Adipocyte (in vitro differentiated cells): ENCODE measurements at regions not wholly inside any gene's neighbourhood (a gene's known extent, or its start where the extent isn't known, plus 50 kb on each side); places are given as distances from the start of the nearest gene placed in this dataset.
A peak's percentile ranks its signal among the peaks of the same experiment; 100 is the strongest.
"Not testable (repeated sequence)": the region's sequence is repeated elsewhere in the genome, so short reads cannot be mapped to it uniquely, and the experiment has no call there.

Experiments used
- DNase-seq: peaks from one replicate; pipeline ENCODE4 v3.0.0-alpha.2; 2015; ENCODE audit warnings: low read depth
- H3K27me3 ChIP-seq: replicated peaks from 2 replicates; pipeline ENCODE4 v1.7.0; 2013; ENCODE audit warnings: mild to moderate bottlenecking, low read length, moderate library complexity; ENCODE audit not compliant: control insufficient read depth, insufficient read depth
- H3K36me3 ChIP-seq: 2 replicates; pipeline ENCODE4 v1.7.0; 2013; ENCODE audit warnings: low read length, mild to moderate bottlenecking, moderate library complexity; ENCODE audit not compliant: control insufficient read depth, insufficient read depth, severe bottlenecking
- H3K4me1 ChIP-seq: 2 replicates; pipeline ENCODE4 v1.7.0; 2013; ENCODE audit warnings: mild to moderate bottlenecking, low read length, moderate library complexity; ENCODE audit not compliant: control insufficient read depth, insufficient read depth
- H3K4me3 ChIP-seq: 2 replicates; pipeline ENCODE4 v1.7.0; 2013; ENCODE audit warnings: mild to moderate bottlenecking, low read length, moderate library complexity
- H3K9ac ChIP-seq: 2 replicates; pipeline ENCODE4 v1.7.0; 2013; ENCODE audit warnings: mild to moderate bottlenecking, low read length, moderate library complexity
- H3K9me3 ChIP-seq: 2 replicates; pipeline ENCODE4 v1.7.0; 2013; ENCODE audit warnings: mild to moderate bottlenecking, low read length, moderate library complexity; ENCODE audit not compliant: control insufficient read depth

GRCh38 chr6:73927421-73927820 lies 231.4 kb downstream of the CD109 start:
- no peaks in the 10 kb centered on the region for H3K27me3 ChIP-seq
- H3K4me3 ChIP-seq: no peak overlapping the region
- no peak overlapping the region for H3K9ac ChIP-seq
- DNase-seq: no peak
- peaks cover 18% of the 10 kb centered on the region for H3K9me3 ChIP-seq
- peaks cover 9% of the 10 kb centered on the region for H3K4me1 ChIP-seq
- H3K36me3 ChIP-seq: no peaks in the 10 kb centered on the region

DNA sequence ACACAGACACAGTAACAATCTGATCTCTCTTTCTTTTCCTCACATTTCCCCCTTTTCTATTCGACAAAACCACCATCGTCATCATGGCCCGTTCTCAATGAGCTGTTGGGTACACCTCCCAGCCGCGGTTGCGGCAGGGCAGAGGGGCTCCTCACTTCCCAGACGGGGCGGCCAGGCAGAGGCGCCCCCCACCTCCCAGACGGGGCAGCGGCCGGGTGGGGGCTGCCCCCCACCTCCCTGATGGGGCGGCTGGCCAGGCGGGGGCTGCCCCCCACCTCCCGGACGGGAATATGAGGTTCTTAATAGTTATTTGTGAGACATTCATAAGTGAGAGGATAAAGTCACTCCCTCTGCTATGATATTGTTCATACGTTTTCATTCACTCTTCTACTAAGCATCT lies 229.7 kb downstream of the CD109 start:
- H3K9me3 ChIP-seq: peaks cover 18% of the 10 kb centered on the region
- H3K4me3 ChIP-seq, H3K27me3 ChIP-seq, H3K36me3 ChIP-seq, DNase-seq, H3K9ac ChIP-seq, H3K4me1 ChIP-seq: not testable (repeated sequence)

DNA sequence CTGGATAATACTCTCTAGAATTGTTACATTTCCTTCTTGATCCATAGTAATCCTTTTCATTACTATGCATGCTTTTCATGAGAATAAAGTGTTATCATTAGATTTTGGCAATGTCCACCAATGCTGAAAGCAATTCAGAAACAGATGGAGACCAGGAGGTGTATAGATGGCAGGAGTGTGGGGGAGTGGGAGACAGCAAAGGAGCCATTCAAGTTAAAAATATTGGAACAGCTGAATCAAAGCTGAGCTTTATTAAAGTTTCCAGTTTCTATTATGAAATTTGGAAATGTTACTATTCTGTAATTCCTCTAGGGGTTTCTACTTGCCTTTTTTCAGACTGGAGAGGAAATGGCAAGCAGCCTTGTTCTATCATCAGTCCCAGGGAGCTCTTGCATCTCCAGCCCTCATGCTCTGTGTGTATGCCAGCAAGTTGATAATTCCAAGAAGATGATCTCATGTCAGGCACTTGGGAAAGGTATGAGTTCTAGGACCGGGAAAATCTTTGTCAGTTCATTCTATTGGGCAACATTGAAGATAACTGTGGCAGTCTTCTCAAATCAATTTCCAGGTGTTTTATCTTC lies 228.0 kb downstream of the CD109 start:
- H3K36me3 ChIP-seq: no peaks in the 10 kb centered on the region
- peak; percentile 23 for DNase-seq
- peaks cover 9% of the 10 kb centered on the region for H3K4me1 ChIP-seq
- no peak overlapping the region for H3K4me3 ChIP-seq
- H3K9me3 ChIP-seq: peaks cover 17% of the 10 kb centered on the region
- H3K27me3 ChIP-seq: no peaks in the 10 kb centered on the region
- H3K9ac ChIP-seq: no peak overlapping the region

- DNase-seq: no peak
- no peaks in the 10 kb centered on the region for H3K4me1 ChIP-seq
- H3K4me3 ChIP-seq: no peak overlapping the region
- no peak overlapping the region for H3K9ac ChIP-seq
- H3K9me3 ChIP-seq: peaks cover 11% of the 10 kb centered on the region
- H3K27me3 ChIP-seq: no peaks in the 10 kb centered on the region
- H3K36me3 ChIP-seq: no peaks in the 10 kb centered on the region
Measured at GRCh38 chr6:73903155-73903554, 207.2 kb downstream of the CD109 start.

DNA sequence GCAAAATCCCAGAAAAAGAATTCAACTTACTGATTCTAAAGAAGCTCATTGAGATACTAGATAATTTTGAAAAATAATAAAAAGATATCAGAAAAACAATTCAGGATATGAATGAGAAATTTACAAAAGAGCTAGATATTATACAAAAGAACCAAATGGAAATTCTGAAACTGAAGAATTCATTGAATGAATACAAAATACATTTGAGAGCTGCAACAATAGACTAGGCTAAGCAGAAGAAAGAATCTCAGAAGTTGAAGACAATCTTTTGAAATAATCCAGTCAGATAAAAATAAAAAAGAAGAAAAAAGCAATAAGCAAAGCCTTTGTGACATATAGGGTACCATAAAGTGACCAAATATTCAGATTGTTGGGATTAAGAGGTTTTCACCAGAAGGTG lies 206.0 kb downstream of the CD109 start:
- Histone ChIP-seq H3K36me3 (no peaks in the 10 kb centered on the region), H3K4me1 (no peaks in the 10 kb centered on the region), H3K27me3 (no peaks in the 10 kb centered on the region), H3K4me3 (no peak overlapping the region), H3K9me3 (peaks cover 11% of the 10 kb centered on the region), H3K9ac (no peak overlapping the region)
- DNase-seq: no peak

DNA sequence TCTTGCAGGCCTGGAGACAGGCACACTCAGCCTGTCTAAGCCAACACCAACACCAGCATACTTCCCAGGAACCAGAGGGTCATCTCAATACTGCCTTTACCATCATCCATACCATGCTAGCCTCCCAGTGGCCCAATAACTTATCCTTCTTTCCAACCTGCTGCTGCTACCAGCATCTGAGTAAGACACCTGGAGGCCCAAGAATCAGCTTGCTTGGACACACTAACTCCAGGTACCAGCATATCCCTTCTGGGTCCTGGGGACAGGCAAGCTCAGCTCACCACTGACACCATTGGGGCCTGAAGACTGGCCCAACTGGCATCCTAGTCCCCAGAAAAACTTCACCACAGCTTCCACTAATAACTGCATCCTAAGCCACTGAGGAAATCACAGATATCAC lies 205.3 kb downstream of the CD109 start:
- Histone ChIP-seq H3K4me3 (no peak overlapping the region), H3K27me3 (no peaks in the 10 kb centered on the region), H3K4me1 (no peaks in the 10 kb centered on the region), H3K9ac (no peak overlapping the region), H3K36me3 (no peaks in the 10 kb centered on the region), H3K9me3 (peaks cover 11% of the 10 kb centered on the region)
- DNase-seq: no peak

DNA sequence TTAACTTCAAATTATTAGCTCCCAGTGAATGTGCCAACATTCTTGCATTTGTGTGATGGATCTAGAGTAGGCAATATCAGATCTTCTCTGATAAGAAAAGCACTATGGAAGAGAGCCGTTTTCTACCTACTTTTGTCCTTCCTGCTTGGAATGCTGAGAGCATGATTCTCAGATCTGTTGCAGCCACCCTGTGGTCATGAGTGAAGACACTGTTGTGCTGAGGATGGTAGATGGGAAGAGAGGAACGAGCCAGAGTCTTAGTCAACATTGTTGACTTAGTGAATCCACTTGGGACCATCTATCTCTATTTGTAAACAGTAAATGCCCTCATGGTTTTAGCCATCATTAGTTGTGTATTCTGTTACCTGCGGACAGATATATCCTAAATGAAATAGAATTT lies 202.6 kb downstream of the CD109 start:
- Histone ChIP-seq H3K27me3 (no peaks in the 10 kb centered on the region), H3K4me3 (no peak overlapping the region), H3K9ac (no peak overlapping the region), H3K4me1 (no peaks in the 10 kb centered on the region), H3K36me3 (no peaks in the 10 kb centered on the region), H3K9me3 (peaks cover 11% of the 10 kb centered on the region)
- DNase-seq: no peak

- H3K4me1 ChIP-seq: no peaks in the 10 kb centered on the region
- no peak for DNase-seq
- no peaks in the 10 kb centered on the region for H3K36me3 ChIP-seq
Measured at GRCh38 chr6:73893696-73894095, 197.7 kb downstream of the CD109 start.

GRCh38 chr6:73888050-73888449 lies 192.0 kb downstream of the CD109 start:
- DNase-seq: no peak
- Histone ChIP-seq H3K9ac (no peak overlapping the region), H3K4me3 (no peak overlapping the region)

More at GRCh38 chr6:73893696-73894095, 197.7 kb downstream of the CD109 start:
- no peaks in the 10 kb centered on the region for H3K27me3 ChIP-seq
- no peaks in the 10 kb centered on the region for H3K9me3 ChIP-seq
- no peak overlapping the region for H3K9ac ChIP-seq
- H3K4me3 ChIP-seq: no peak overlapping the region

GRCh38 chr6:73885393-73885792 lies 189.4 kb downstream of the CD109 start:
- no peak for DNase-seq
- no peaks in the 10 kb centered on the region for H3K27me3 ChIP-seq
- H3K36me3 ChIP-seq: no peaks in the 10 kb centered on the region
- H3K4me1 ChIP-seq: no peaks in the 10 kb centered on the region
- no peak overlapping the region for H3K4me3 ChIP-seq
- no peaks in the 10 kb centered on the region for H3K9me3 ChIP-seq
- no peak overlapping the region for H3K9ac ChIP-seq

More at GRCh38 chr6:73888050-73888449, 192.0 kb downstream of the CD109 start:
- H3K36me3 ChIP-seq: no peaks in the 10 kb centered on the region
- H3K27me3 ChIP-seq: no peaks in the 10 kb centered on the region
- H3K9me3 ChIP-seq: no peaks in the 10 kb centered on the region
- no peaks in the 10 kb centered on the region for H3K4me1 ChIP-seq

- DNase-seq: no peak
- no peaks in the 10 kb centered on the region for H3K27me3 ChIP-seq
- no peaks in the 10 kb centered on the region for H3K36me3 ChIP-seq
- no peaks in the 10 kb centered on the region for H3K9me3 ChIP-seq
- no peak overlapping the region for H3K4me3 ChIP-seq
- H3K4me1 ChIP-seq: no peaks in the 10 kb centered on the region
- H3K9ac ChIP-seq: no peak overlapping the region
Measured at GRCh38 chr6:73884540-73884939, 188.5 kb downstream of the CD109 start.
